ENCODE measurements at regions not wholly inside any gene's neighbourhood (a gene's known extent, or its start where the extent isn't known, plus 50 kb on each side); places are given as distances from the start of the nearest gene placed in this dataset.

- no peak overlapping the region for H3K27ac Mint-ChIP-seq (ENCODE audit: low read depth, unreplicated experiment)
- POLR2A ChIA-PET, result no interaction called here
- DNase-seq (ENCODE audit: unreplicated experiment), result no peak
- H3K36me3 Mint-ChIP-seq (ENCODE audit: insufficient read depth, unreplicated experiment), result peaks cover 4% of the 10 kb centered on the region
- no peak overlapping the region for H3K4me3 Mint-ChIP-seq (ENCODE audit: unreplicated experiment)
- no peaks in the 10 kb centered on the region for H3K27me3 Mint-ChIP-seq (ENCODE audit: insufficient read depth, unreplicated experiment)
- TF ChIP-seq CTCF (IDR thresholded peaks at IDR 0.05; ENCODE audit: unreplicated experiment), result no peak
- CTCF ChIA-PET, result interaction anchor here (0.6 kb wide), 1 partner anchor 1091 kb away, joined by 4 read pairs; no protein-coding TSS in a partner anchor
- peaks cover 10% of the 10 kb centered on the region for H3K9me3 Mint-ChIP-seq (ENCODE audit: unreplicated experiment)
- no peaks in the 10 kb centered on the region for H3K4me1 Mint-ChIP-seq (ENCODE audit: insufficient read depth, unreplicated experiment)
- BruUV-seq (replicated peaks), result no TSS peak
- intact Hi-C loops (cut with micrococcal nuclease), result no loop called here
Measured at GRCh38 chr2:2876331-2877221, 501.0 kb downstream of the EIPR1 start.

- no peak overlapping the region for H3K4me3 Mint-ChIP-seq (ENCODE audit: unreplicated experiment)
- no peak for TF ChIP-seq CTCF (IDR thresholded peaks at IDR 0.05; ENCODE audit: unreplicated experiment)
- intact Hi-C loops (cut with micrococcal nuclease), result no loop called here
- no peak for DNase-seq (ENCODE audit: unreplicated experiment)
- H3K27ac Mint-ChIP-seq (ENCODE audit: low read depth, unreplicated experiment), result no peak overlapping the region
- H3K9me3 Mint-ChIP-seq (ENCODE audit: unreplicated experiment), result peaks cover 10% of the 10 kb centered on the region
- no peaks in the 10 kb centered on the region for H3K27me3 Mint-ChIP-seq (ENCODE audit: insufficient read depth, unreplicated experiment)
- no TSS peak for BruUV-seq (replicated peaks)
- no peaks in the 10 kb centered on the region for H3K4me1 Mint-ChIP-seq (ENCODE audit: insufficient read depth, unreplicated experiment)
- ChIA-PET CTCF (interaction anchor here (0.6 kb wide), 1 partner anchor 50 kb away, joined by 3 read pairs; no protein-coding TSS in a partner anchor), POLR2A (no interaction called here)
- no peaks in the 10 kb centered on the region for H3K36me3 Mint-ChIP-seq (ENCODE audit: insufficient read depth, unreplicated experiment)
Measured at GRCh38 chr2:2875831-2876230, 501.8 kb downstream of the EIPR1 start.

GRCh38 chr2:2875296-2875695 is 502.3 kb downstream of the EIPR1 start:
- no peak for TF ChIP-seq CTCF (IDR thresholded peaks at IDR 0.05; ENCODE audit: unreplicated experiment)
- Mint-ChIP-seq H3K36me3 (ENCODE audit: insufficient read depth, unreplicated experiment) (no peaks in the 10 kb centered on the region), H3K4me1 (ENCODE audit: insufficient read depth, unreplicated experiment) (no peaks in the 10 kb centered on the region), H3K9me3 (ENCODE audit: unreplicated experiment) (peaks cover 10% of the 10 kb centered on the region), H3K4me3 (ENCODE audit: unreplicated experiment) (no peak overlapping the region), H3K27ac (ENCODE audit: low read depth, unreplicated experiment) (no peak overlapping the region), H3K27me3 (ENCODE audit: insufficient read depth, unreplicated experiment) (no peaks in the 10 kb centered on the region)
- no TSS peak for BruUV-seq (replicated peaks)
- intact Hi-C loops (cut with micrococcal nuclease), result no loop called here
- DNase-seq (ENCODE audit: unreplicated experiment), result no peak
- CTCF ChIA-PET, result interaction anchor here (0.6 kb wide), 1 partner anchor 51 kb away, joined by 3 read pairs; no protein-coding TSS in a partner anchor
- POLR2A ChIA-PET, result no interaction called here

DNA sequence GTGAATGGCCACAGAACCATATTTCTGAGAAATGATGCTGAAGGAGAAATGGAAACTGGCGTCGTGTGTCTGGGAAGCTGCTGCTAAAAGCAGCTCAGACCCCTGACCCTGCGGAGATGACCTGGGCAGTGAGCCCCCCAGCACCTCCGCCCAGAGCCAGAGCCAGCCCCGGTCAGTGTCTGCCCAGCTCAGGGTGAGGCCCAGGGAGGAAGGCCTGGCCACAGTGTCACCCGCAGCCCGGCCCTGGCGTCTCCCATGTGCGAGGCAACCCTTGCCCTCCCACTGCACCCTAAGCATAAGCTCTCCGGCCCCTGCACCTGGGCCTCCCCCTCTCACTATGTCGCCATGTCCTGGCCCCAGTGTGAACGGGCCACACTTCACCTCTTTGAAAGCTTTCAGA is 502.8 kb downstream of the EIPR1 start:
- Mint-ChIP-seq H3K9me3 (ENCODE audit: unreplicated experiment) (peaks cover 10% of the 10 kb centered on the region), H3K27ac (ENCODE audit: low read depth, unreplicated experiment) (no peak overlapping the region), H3K4me3 (ENCODE audit: unreplicated experiment) (no peak overlapping the region), H3K36me3 (ENCODE audit: insufficient read depth, unreplicated experiment) (no peaks in the 10 kb centered on the region), H3K27me3 (ENCODE audit: insufficient read depth, unreplicated experiment) (no peaks in the 10 kb centered on the region), H3K4me1 (ENCODE audit: insufficient read depth, unreplicated experiment) (no peaks in the 10 kb centered on the region)
- intact Hi-C loops (cut with micrococcal nuclease), result no loop called here
- no peak for DNase-seq (ENCODE audit: unreplicated experiment)
- ChIA-PET POLR2A (no interaction called here), CTCF (no interaction called here)
- BruUV-seq (replicated peaks), result no TSS peak
- TF ChIP-seq CTCF (IDR thresholded peaks at IDR 0.05; ENCODE audit: unreplicated experiment), result no peak

All from MCF 10A (cell line).